Nephron progenitor cell (in vitro differentiated cells): ENCODE measurements at regions not wholly inside any gene's neighbourhood (a gene's known extent, or its start where the extent isn't known, plus 50 kb on each side); places are given as distances from the start of the nearest gene placed in this dataset.
"Not testable (repeated sequence)": the region's sequence is repeated elsewhere in the genome, so short reads cannot be mapped to it uniquely, and the experiment has no call there.

Source experiments
- DNase-seq: peaks from one replicate; pipeline ENCODE4 v3.0.0; 2021
- H3K27ac Mint-ChIP-seq: 2 replicates; pipeline ENCODE4 v1.8.0; 2021; ENCODE audit warnings: mild to moderate bottlenecking, moderate library complexity, mixed read lengths
- H3K27me3 Mint-ChIP-seq: 2 replicates; pipeline ENCODE4 v1.8.0; 2021; ENCODE audit warnings: mild to moderate bottlenecking, low read depth, mixed read lengths; ENCODE audit not compliant: poor library complexity
- H3K36me3 Mint-ChIP-seq: 2 replicates; pipeline ENCODE4 v1.8.0; 2021; ENCODE audit warnings: low read depth, mixed read lengths
- H3K4me1 Mint-ChIP-seq: 2 replicates; pipeline ENCODE4 v1.8.0; 2021; ENCODE audit warnings: mixed read lengths
- H3K4me3 Mint-ChIP-seq: 2 replicates; pipeline ENCODE4 v1.8.0; 2021; ENCODE audit warnings: mild to moderate bottlenecking, moderate library complexity, mixed read lengths
- H3K9me3 Mint-ChIP-seq: 2 replicates; pipeline ENCODE4 v1.8.0; 2021; ENCODE audit warnings: mild to moderate bottlenecking, moderate library complexity, mixed read lengths
- CTCF ChIP-seq: fragments of 200-600 bp; sonication (generic); IDR thresholded peaks from 2 replicates; pipeline ENCODE4 v1.5.0; 2021; ENCODE audit warnings: antibody characterized with exemption

GRCh38 chr6:51139950-51140385 is 321.3 kb downstream of the TFAP2B start:
- no peaks in the 10 kb centered on the region for H3K4me1 Mint-ChIP-seq
- H3K27me3 Mint-ChIP-seq = no peaks in the 10 kb centered on the region
- H3K4me3 Mint-ChIP-seq = no peak overlapping the region
- DNase-seq = no peak
- TF ChIP-seq CTCF = no peak
- H3K9me3 Mint-ChIP-seq = peaks cover 28% of the 10 kb centered on the region
- no peak overlapping the region for H3K27ac Mint-ChIP-seq
- no peaks in the 10 kb centered on the region for H3K36me3 Mint-ChIP-seq

- H3K9me3 Mint-ChIP-seq = peaks cover 20% of the 10 kb centered on the region
- H3K27me3 Mint-ChIP-seq = no peaks in the 10 kb centered on the region
- H3K4me1 Mint-ChIP-seq = no peaks in the 10 kb centered on the region
- DNase-seq = no peak
- H3K4me3 Mint-ChIP-seq = no peak overlapping the region
- no peak for TF ChIP-seq CTCF
- no peaks in the 10 kb centered on the region for H3K36me3 Mint-ChIP-seq
- H3K27ac Mint-ChIP-seq = no peak overlapping the region
Measured at GRCh38 chr6:51141080-51141479, 322.4 kb downstream of the TFAP2B start.

GRCh38 chr6:51147756-51148155 is 329.1 kb downstream of the TFAP2B start:
- peaks cover 7% of the 10 kb centered on the region for H3K4me1 Mint-ChIP-seq
- H3K4me3 Mint-ChIP-seq = no peak overlapping the region
- TF ChIP-seq CTCF = no peak
- DNase-seq = no peak
- no peak overlapping the region for H3K27ac Mint-ChIP-seq
- no peaks in the 10 kb centered on the region for H3K27me3 Mint-ChIP-seq
- no peaks in the 10 kb centered on the region for H3K36me3 Mint-ChIP-seq
- H3K9me3 Mint-ChIP-seq = peaks cover 6% of the 10 kb centered on the region

GRCh38 chr6:51152594-51152993 is 333.9 kb downstream of the TFAP2B start:
- Mint-ChIP-seq H3K27ac (no peak overlapping the region), H3K4me1 (peaks cover 11% of the 10 kb centered on the region), H3K9me3 (no peaks in the 10 kb centered on the region), H3K4me3 (no peak overlapping the region), H3K27me3 (peaks cover 3% of the 10 kb centered on the region), H3K36me3 (no peaks in the 10 kb centered on the region)
- TF ChIP-seq CTCF = no peak
- no peak for DNase-seq

GRCh38 chr6:51153109-51153508 is 334.4 kb downstream of the TFAP2B start:
- Mint-ChIP-seq H3K9me3 (no peaks in the 10 kb centered on the region), H3K27ac (no peak overlapping the region), H3K36me3 (no peaks in the 10 kb centered on the region), H3K4me3 (no peak overlapping the region), H3K4me1 (peaks cover 11% of the 10 kb centered on the region), H3K27me3 (peaks cover 3% of the 10 kb centered on the region)
- no peak for DNase-seq
- no peak for TF ChIP-seq CTCF

GRCh38 chr6:51154925-51155324 is 336.3 kb downstream of the TFAP2B start:
- not testable (repeated sequence) for H3K4me3 Mint-ChIP-seq, DNase-seq, H3K36me3 Mint-ChIP-seq, H3K27ac Mint-ChIP-seq, H3K9me3 Mint-ChIP-seq, H3K27me3 Mint-ChIP-seq
- H3K4me1 Mint-ChIP-seq = peaks cover 11% of the 10 kb centered on the region

- not testable (repeated sequence) for H3K4me3 Mint-ChIP-seq, H3K36me3 Mint-ChIP-seq, DNase-seq, H3K4me1 Mint-ChIP-seq, H3K27me3 Mint-ChIP-seq, H3K27ac Mint-ChIP-seq
- H3K9me3 Mint-ChIP-seq = peaks cover 12% of the 10 kb centered on the region
Measured at GRCh38 chr6:51159260-51159659, 340.6 kb downstream of the TFAP2B start.
